K562 (cell line): ENCODE measurements at regions not wholly inside any gene's neighbourhood (a gene's known extent, or its start where the extent isn't known, plus 50 kb on each side); places are given as distances from the start of the nearest gene placed in this dataset.

Source experiments
- ADNP ChIP-seq: fragments of 200-800 bp; sonication (Bioruptor generic); IDR thresholded peaks from 2 replicates; pipeline ENCODE4 v1.6.1; 2016; ENCODE audit warnings: missing genetic modification characterization, missing compliant biosample characterization
- ATF1 ChIP-seq, 2 experiments: fragments of 450-650 bp in 1 of 2; IDR thresholded peaks; 2 replicates each; pipeline ENCODE4 v1.6.1; 2016; ENCODE audit warnings: missing compliant biosample characterization in 1 of 2, missing genetic modification characterization in 1 of 2
- BMI1 ChIP-seq: fragments of 150-350 bp; IDR thresholded peaks from 2 replicates; pipeline ENCODE4 v1.6.1; 2014; ENCODE audit warnings: low read length
- CBX3 ChIP-seq, 2 experiments: IDR thresholded peaks; 1 replicate in 1 of 2; 2 replicates in 1 of 2; pipeline ENCODE4 v1.6.1; 2012; ENCODE audit warnings: inconsistent platforms in 2 of 2, low read length in 2 of 2, borderline replicate concordance in 1 of 2, control low read depth in 1 of 2
- CHD1 ChIP-seq: fragments of 200-600 bp; sonication (generic); IDR thresholded peaks from one replicate; pipeline ENCODE4 v1.6.1; 2012; ENCODE audit warnings: mild to moderate bottlenecking, moderate library complexity, low read length, inconsistent platforms
- E2F1 ChIP-seq: sonication (generic); formaldehyde crosslinking; IDR thresholded peaks from 2 replicates; pipeline ENCODE4 v1.8.1; 2023; ENCODE audit warnings: mild to moderate bottlenecking, missing genetic modification reagents, moderate library complexity
- E2F8 ChIP-seq: fragments of 450-650 bp; IDR thresholded peaks from 2 replicates; pipeline ENCODE4 v1.7.1; 2018; ENCODE audit warnings: mild to moderate bottlenecking, low read depth; ENCODE audit not compliant: partially characterized antibody
- HDAC1 ChIP-seq, 2 experiments: fragments of 450-650 bp; IDR thresholded peaks; 2 replicates each; pipeline ENCODE4 v1.6.1; 2016 to 2017; ENCODE audit warnings: inconsistent platforms in 1 of 2, mild to moderate bottlenecking in 1 of 2, moderate library complexity in 1 of 2
- NCOA4 ChIP-seq: fragments of 450-650 bp; IDR thresholded peaks from 2 replicates; pipeline ENCODE4 v1.6.1; 2018; ENCODE audit warnings: mild to moderate bottlenecking; ENCODE audit not compliant: partially characterized antibody
- NFIC ChIP-seq: fragments of 450-650 bp; IDR thresholded peaks from 2 replicates; pipeline ENCODE4 v1.6.1; 2017; ENCODE audit warnings: mild to moderate bottlenecking, inconsistent platforms
- PCBP2 ChIP-seq: fragments of 200-400 bp; formaldehyde crosslinking; IDR thresholded peaks from 2 replicates; pipeline ENCODE4 v1.6.1; 2018; ENCODE audit warnings: low read length, low read depth, mild to moderate bottlenecking, moderate library complexity; ENCODE audit not compliant: poor library complexity, severe bottlenecking
- RBM39 ChIP-seq: fragments of 200-400 bp; formaldehyde crosslinking; optimal IDR thresholded peaks from 2 replicates; pipeline ENCODE3; 2018; ENCODE audit warnings: low read depth, low read length
- U2AF2 ChIP-seq: fragments of 200-400 bp; formaldehyde crosslinking; optimal IDR thresholded peaks from 2 replicates; pipeline ENCODE3; 2017; ENCODE audit warnings: low read depth, mild to moderate bottlenecking, low read length
- ZNF175 ChIP-seq: fragments of 200-800 bp; sonication (Bioruptor generic); IDR thresholded peaks from 2 replicates; pipeline ENCODE4 v1.6.1; 2016; ENCODE audit warnings: low read depth, mild to moderate bottlenecking, missing genetic modification characterization, missing compliant biosample characterization
- ZNF324 ChIP-seq: fragments of 250-450 bp; sonication (Bioruptor Pico); IDR thresholded peaks from 2 replicates; pipeline ENCODE4 v1.4.0; 2020; ENCODE audit warnings: mild to moderate bottlenecking
- TF ChIP-seq, protein P1 (sequence below): fragments of 250-450 bp; sonication (Bioruptor Pico); IDR thresholded peaks from 2 replicates; pipeline ENCODE4 v1.5.0; 2021
- TF ChIP-seq, protein P2 (sequence below): IDR thresholded peaks from 2 replicates; pipeline ENCODE4 v1.6.1; 2016; ENCODE audit warnings: missing genetic modification characterization, missing compliant biosample characterization
- TF ChIP-seq, protein P3 (sequence below): fragments of 250-450 bp; sonication (Bioruptor Pico); IDR thresholded peaks from 2 replicates; pipeline ENCODE4 v1.9.0; 2021; ENCODE audit warnings: mild to moderate bottlenecking

DNA sequence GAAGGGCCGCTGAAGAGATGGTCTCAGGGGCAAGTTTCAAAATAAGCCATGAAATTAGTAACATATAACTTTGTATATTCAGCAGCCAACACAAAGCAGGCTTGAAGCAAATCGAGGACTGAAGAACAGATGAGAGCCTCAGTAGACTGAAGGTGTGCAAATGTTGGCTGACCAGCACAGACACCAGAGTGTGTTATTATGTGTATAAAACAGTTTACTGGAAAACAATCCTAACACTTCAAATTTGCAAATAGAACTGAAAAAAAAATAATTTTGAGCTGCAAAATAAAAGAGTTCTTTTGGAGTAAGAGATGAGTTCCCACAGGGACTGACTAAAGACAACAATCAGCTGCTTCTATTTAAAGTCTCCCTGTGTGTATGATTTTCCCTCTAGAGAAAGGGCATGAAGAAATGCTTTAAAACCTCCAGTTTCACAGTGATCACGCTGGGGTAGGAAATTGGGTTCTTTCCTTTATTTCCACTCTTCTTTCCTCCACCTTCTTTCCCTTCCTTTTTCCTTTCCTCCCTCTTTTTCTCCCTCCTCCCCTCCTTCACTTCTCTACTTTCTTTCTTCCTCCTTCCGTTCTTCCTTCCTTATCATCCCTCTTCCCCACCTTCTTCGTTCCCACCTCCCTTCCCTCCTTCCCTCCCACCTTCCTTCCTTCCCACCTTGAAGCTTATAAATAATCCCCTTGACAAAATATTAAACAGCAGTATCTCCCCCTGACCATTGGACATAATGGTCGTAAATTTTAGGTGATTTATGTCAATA, 383.9 kb upstream of the DCN start (continued):
- TF ChIP-seq E2F8 (no peak), NFIC (no peak), HDAC1 (IDR thresholded peaks at IDR 0.05) (0 out of 4 replicates have a peak, but pooled peaks of 1 of the 2 experiments have one; percentile 22), CHD1 (no peak), PCBP2 (peak; percentile 47), BMI1 (no peak), RBM39 (no peak), ATF1 (CRISPR knock-in tag; IDR thresholded peaks at IDR 0.05) (no peak), ATF1 (tag; IDR thresholded peaks at IDR 0.05) (no peak), ZNF324 (CRISPR knock-in tag) (no peak), U2AF2 (no peak), ZNF175 (CRISPR knock-in tag) (no peak), CBX3 (IDR thresholded peaks at IDR 0.05; ENCODE audit: borderline replicate concordance in 1 of 2, low read length in 2 of 2) (no peak), NCOA4 (peak; percentile 53), ADNP (tag) (no peak), E2F1 (CRISPR knock-in tag) (no peak)
- TF ChIP-seq, protein P1, sequence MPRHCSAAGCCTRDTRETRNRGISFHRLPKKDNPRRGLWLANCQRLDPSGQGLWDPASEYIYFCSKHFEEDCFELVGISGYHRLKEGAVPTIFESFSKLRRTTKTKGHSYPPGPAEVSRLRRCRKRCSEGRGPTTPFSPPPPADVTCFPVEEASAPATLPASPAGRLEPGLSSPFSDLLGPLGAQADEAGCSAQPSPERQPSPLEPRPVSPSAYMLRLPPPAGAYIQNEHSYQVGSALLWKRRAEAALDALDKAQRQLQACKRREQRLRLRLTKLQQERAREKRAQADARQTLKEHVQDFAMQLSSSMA = no peak
- TF ChIP-seq, protein P2, sequence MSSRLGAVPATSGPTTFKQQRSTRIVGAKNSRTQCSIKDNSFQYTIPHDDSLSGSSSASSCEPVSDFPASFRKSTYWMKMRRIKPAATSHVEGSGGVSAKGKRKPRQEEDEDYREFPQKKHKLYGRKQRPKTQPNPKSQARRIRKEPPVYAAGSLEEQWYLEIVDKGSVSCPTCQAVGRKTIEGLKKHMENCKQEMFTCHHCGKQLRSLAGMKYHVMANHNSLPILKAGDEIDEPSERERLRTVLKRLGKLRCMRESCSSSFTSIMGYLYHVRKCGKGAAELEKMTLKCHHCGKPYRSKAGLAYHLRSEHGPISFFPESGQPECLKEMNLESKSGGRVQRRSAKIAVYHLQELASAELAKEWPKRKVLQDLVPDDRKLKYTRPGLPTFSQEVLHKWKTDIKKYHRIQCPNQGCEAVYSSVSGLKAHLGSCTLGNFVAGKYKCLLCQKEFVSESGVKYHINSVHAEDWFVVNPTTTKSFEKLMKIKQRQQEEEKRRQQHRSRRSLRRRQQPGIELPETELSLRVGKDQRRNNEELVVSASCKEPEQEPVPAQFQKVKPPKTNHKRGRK = 0 out of 2 replicates have a peak, but pooled peaks have one; percentile 44
- TF ChIP-seq, protein P3, sequence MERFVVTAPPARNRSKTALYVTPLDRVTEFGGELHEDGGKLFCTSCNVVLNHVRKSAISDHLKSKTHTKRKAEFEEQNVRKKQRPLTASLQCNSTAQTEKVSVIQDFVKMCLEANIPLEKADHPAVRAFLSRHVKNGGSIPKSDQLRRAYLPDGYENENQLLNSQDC (CRISPR knock-in tag) = no peak
